CD4-positive, CD25-positive, alpha-beta regulatory T cell (primary cell): ENCODE measurements at regions not wholly inside any gene's neighbourhood (a gene's known extent, or its start where the extent isn't known, plus 50 kb on each side); places are given as distances from the start of the nearest gene placed in this dataset.

ENCODE experiments used
- ATAC-seq, 2 donors: fragments of 150-1000 bp; cut with Tn5 transposase; one replicate each; pipeline ENCODE4 v1.10.0; 2021; ENCODE audit warnings: low read depth in 2 of 2, moderate number of reproducible peaks in 2 of 2, moderate library complexity in 1 of 2
- DNase-seq, 3 donors: peaks; one replicate each; pipeline versions ENCODE4 v3.0.0 to v3.0.0-alpha.2; 2012 to 2022; ENCODE audit warnings: mixed read lengths in 1 of 3
- H3K27ac ChIP-seq: one replicate; pipeline ENCODE4 v1.7.0; 2013; ENCODE audit warnings: mild to moderate bottlenecking, low read length; ENCODE audit not compliant: insufficient read depth, poor library complexity, severe bottlenecking
- H3K27me3 ChIP-seq: one replicate; pipeline ENCODE4 v1.7.0; 2013; ENCODE audit warnings: low read length; ENCODE audit not compliant: control insufficient read depth, insufficient read depth
- H3K36me3 ChIP-seq: one replicate; pipeline ENCODE4 v1.7.0; 2013; ENCODE audit warnings: mild to moderate bottlenecking, low read length, moderate library complexity; ENCODE audit not compliant: control insufficient read depth, insufficient read depth
- H3K4me1 ChIP-seq: 2 replicates; pipeline ENCODE4 v1.7.0; 2013; ENCODE audit warnings: mild to moderate bottlenecking, low read length; ENCODE audit not compliant: insufficient read depth, control insufficient read depth, poor library complexity, severe bottlenecking
- H3K4me3 ChIP-seq: one replicate; pipeline ENCODE4 v1.7.0; 2013; ENCODE audit warnings: low read depth, mild to moderate bottlenecking, low read length, moderate library complexity
- H3K9me3 ChIP-seq, 2 experiments: 1 replicate in 1 of 2; 2 replicates in 1 of 2; pipeline ENCODE4 v1.7.0; 2013; ENCODE audit warnings: low read length in 2 of 2, mild to moderate bottlenecking in 1 of 2, moderate library complexity in 1 of 2; ENCODE audit not compliant: control insufficient read depth in 2 of 2
- H3K27ac Mint-ChIP-seq, 3 donors: one replicate each; pipeline ENCODE4 v1.8.0; 2020 to 2022; ENCODE audit warnings: mild to moderate bottlenecking in 3 of 3, mixed read lengths in 3 of 3, moderate library complexity in 2 of 3
- H3K27me3 Mint-ChIP-seq: one replicate; pipeline ENCODE4 v1.8.0; 2022; ENCODE audit warnings: mild to moderate bottlenecking, mixed read lengths
- H3K36me3 Mint-ChIP-seq: one replicate; pipeline ENCODE4 v1.8.0; 2020; ENCODE audit warnings: mixed read lengths
- H3K4me1 Mint-ChIP-seq, 4 donors: one replicate each; pipeline ENCODE4 v1.8.0; 2020 to 2022; ENCODE audit warnings: mixed read lengths in 4 of 4, mild to moderate bottlenecking in 1 of 4
- H3K4me3 Mint-ChIP-seq, 4 donors: one replicate each; pipeline ENCODE4 v1.8.0; 2020 to 2022; ENCODE audit warnings: mild to moderate bottlenecking in 4 of 4, mixed read lengths in 4 of 4, moderate library complexity in 3 of 4
- H3K9me3 Mint-ChIP-seq, 7 donors: one replicate each; pipeline ENCODE4 v1.8.0; 2020 to 2022; ENCODE audit warnings: mixed read lengths in 7 of 7, mild to moderate bottlenecking in 3 of 7, moderate library complexity in 2 of 7

GRCh38 chr5:107319901-107320300 is 350.8 kb downstream of the EFNA5 start:
- H3K4me3 Mint-ChIP-seq = no peak overlapping the region
- no peaks in the 10 kb centered on the region for H3K9me3 ChIP-seq
- H3K36me3 Mint-ChIP-seq = no peaks in the 10 kb centered on the region
- peaks cover 0 to 4% (median 2%) of the 10 kb centered on the region in 7 donors for H3K9me3 Mint-ChIP-seq
- H3K4me1 Mint-ChIP-seq = no peaks in the 10 kb centered on the region
- H3K27me3 Mint-ChIP-seq = no peaks in the 10 kb centered on the region
- no peak overlapping the region for H3K27ac Mint-ChIP-seq
- H3K4me3 ChIP-seq = no peak overlapping the region
- peaks cover 2% of the 10 kb centered on the region for H3K27me3 ChIP-seq
- DNase-seq (no peak), ATAC-seq (no peak)
- no peak overlapping the region for H3K27ac ChIP-seq
- H3K4me1 ChIP-seq = no peaks in the 10 kb centered on the region
- no peaks in the 10 kb centered on the region for H3K36me3 ChIP-seq

GRCh38 chr5:107314330-107314729 is 356.4 kb downstream of the EFNA5 start:
- H3K27ac ChIP-seq = no peak overlapping the region
- DNase-seq (no peak), ATAC-seq (no peak)
- no peak overlapping the region for H3K4me3 ChIP-seq
- Mint-ChIP-seq H3K4me1 (no peaks in the 10 kb centered on the region), H3K9me3 (peaks cover 0 to 4% (median 1%) of the 10 kb centered on the region in 7 donors), H3K27ac (no peak overlapping the region), H3K36me3 (no peaks in the 10 kb centered on the region), H3K4me3 (no peak overlapping the region), H3K27me3 (no peaks in the 10 kb centered on the region)
- no peaks in the 10 kb centered on the region for H3K36me3 ChIP-seq
- H3K4me1 ChIP-seq = no peaks in the 10 kb centered on the region
- H3K9me3 ChIP-seq = no peaks in the 10 kb centered on the region
- no peaks in the 10 kb centered on the region for H3K27me3 ChIP-seq

- no peaks in the 10 kb centered on the region for H3K9me3 ChIP-seq
- no peak overlapping the region for H3K27ac ChIP-seq
- no peak for DNase-seq
- no peaks in the 10 kb centered on the region for H3K27me3 ChIP-seq
- ATAC-seq = no peak
- H3K4me3 ChIP-seq = no peak overlapping the region
- Mint-ChIP-seq H3K36me3 (no peaks in the 10 kb centered on the region), H3K27ac (no peak overlapping the region), H3K4me1 (no peaks in the 10 kb centered on the region), H3K9me3 (peaks cover 0 to 4% (median 2%) of the 10 kb centered on the region in 7 donors), H3K4me3 (no peak overlapping the region), H3K27me3 (no peaks in the 10 kb centered on the region)
- H3K4me1 ChIP-seq = no peaks in the 10 kb centered on the region
- no peaks in the 10 kb centered on the region for H3K36me3 ChIP-seq
These were observed 356.8 kb downstream of the EFNA5 start for GRCh38 chr5:107313921-107314320.

GRCh38 chr5:107313098-107313497 is 357.6 kb downstream of the EFNA5 start:
- no peaks in the 10 kb centered on the region for H3K9me3 ChIP-seq
- H3K27me3 ChIP-seq = no peaks in the 10 kb centered on the region
- no peak overlapping the region for H3K4me3 Mint-ChIP-seq
- ATAC-seq (no peak), DNase-seq (no peak)
- H3K27me3 Mint-ChIP-seq = peaks cover 3% of the 10 kb centered on the region
- H3K27ac Mint-ChIP-seq = no peak overlapping the region
- no peaks in the 10 kb centered on the region for H3K4me1 Mint-ChIP-seq
- H3K4me1 ChIP-seq = no peaks in the 10 kb centered on the region
- H3K36me3 Mint-ChIP-seq = no peaks in the 10 kb centered on the region
- no peak overlapping the region for H3K4me3 ChIP-seq
- no peaks in the 10 kb centered on the region for H3K36me3 ChIP-seq
- H3K27ac ChIP-seq = no peak overlapping the region
- H3K9me3 Mint-ChIP-seq = peaks cover 0 to 4% (median 2%) of the 10 kb centered on the region in 7 donors

- Histone ChIP-seq H3K4me1 (no peaks in the 10 kb centered on the region), H3K4me3 (no peak overlapping the region), H3K27ac (no peak overlapping the region), H3K36me3 (no peaks in the 10 kb centered on the region), H3K27me3 (no peaks in the 10 kb centered on the region), H3K9me3 (no peaks in the 10 kb centered on the region)
- no peak for ATAC-seq
- H3K4me3 Mint-ChIP-seq = no peak overlapping the region
- H3K4me1 Mint-ChIP-seq = no peaks in the 10 kb centered on the region
- H3K27me3 Mint-ChIP-seq = peaks cover 4% of the 10 kb centered on the region
- H3K36me3 Mint-ChIP-seq = no peaks in the 10 kb centered on the region
- no peak for DNase-seq
- peaks cover 0 to 4% (median 0%) of the 10 kb centered on the region in 7 donors for H3K9me3 Mint-ChIP-seq
- no peak overlapping the region for H3K27ac Mint-ChIP-seq
These were observed 360.6 kb downstream of the EFNA5 start for GRCh38 chr5:107310181-107310580.

GRCh38 chr5:107306594-107306993 is 364.1 kb downstream of the EFNA5 start:
- H3K4me3 ChIP-seq = no peak overlapping the region
- Mint-ChIP-seq H3K27me3 (peaks cover 4% of the 10 kb centered on the region), H3K4me1 (no peaks in the 10 kb centered on the region), H3K4me3 (no peak overlapping the region), H3K9me3 (peaks cover 0 to 6% (median 0%) of the 10 kb centered on the region in 7 donors), H3K36me3 (no peaks in the 10 kb centered on the region), H3K27ac (no peak overlapping the region)
- H3K4me1 ChIP-seq = no peaks in the 10 kb centered on the region
- H3K36me3 ChIP-seq = no peaks in the 10 kb centered on the region
- no peaks in the 10 kb centered on the region for H3K9me3 ChIP-seq
- ATAC-seq (no peak), DNase-seq (no peak)
- H3K27ac ChIP-seq = no peak overlapping the region
- no peaks in the 10 kb centered on the region for H3K27me3 ChIP-seq

- Mint-ChIP-seq H3K27me3 (peaks cover 4% of the 10 kb centered on the region), H3K36me3 (no peaks in the 10 kb centered on the region), H3K9me3 (peaks cover 0 to 8% (median 0%) of the 10 kb centered on the region in 7 donors), H3K27ac (no peak overlapping the region), H3K4me3 (no peak overlapping the region), H3K4me1 (no peaks in the 10 kb centered on the region)
- Histone ChIP-seq H3K27ac (no peak overlapping the region), H3K36me3 (no peaks in the 10 kb centered on the region), H3K9me3 (no peaks in the 10 kb centered on the region), H3K4me3 (no peak overlapping the region), H3K27me3 (no peaks in the 10 kb centered on the region), H3K4me1 (no peaks in the 10 kb centered on the region)
- ATAC-seq (no peak), DNase-seq (no peak)
These were observed 364.7 kb downstream of the EFNA5 start for GRCh38 chr5:107306002-107306401.

GRCh38 chr5:107304684-107305083 is 366.1 kb downstream of the EFNA5 start:
- Histone ChIP-seq H3K27me3 (no peaks in the 10 kb centered on the region), H3K4me1 (no peaks in the 10 kb centered on the region), H3K27ac (no peak overlapping the region), H3K4me3 (no peak overlapping the region), H3K9me3 (no peaks in the 10 kb centered on the region), H3K36me3 (no peaks in the 10 kb centered on the region)
- Mint-ChIP-seq H3K9me3 (peaks cover 0 to 8% (median 0%) of the 10 kb centered on the region in 7 donors), H3K27me3 (peaks cover 4% of the 10 kb centered on the region), H3K4me3 (no peak overlapping the region), H3K27ac (no peak overlapping the region), H3K36me3 (no peaks in the 10 kb centered on the region), H3K4me1 (no peaks in the 10 kb centered on the region)
- DNase-seq = no peak
- no peak for ATAC-seq
